Endothelial cell of umbilical vein (primary cell): ENCODE measurements at regions not wholly inside any gene's neighbourhood (a gene's known extent, or its start where the extent isn't known, plus 50 kb on each side); places are given as distances from the start of the nearest gene placed in this dataset.

Source experiments
- EZH2 ChIP-seq: IDR thresholded peaks from 2 replicates; pipeline ENCODE4 v1.6.1; 2012; ENCODE audit warnings: borderline replicate concordance, low read depth, mild to moderate bottlenecking, moderate library complexity, low read length, inconsistent platforms; ENCODE audit not compliant: severe bottlenecking
- FOS ChIP-seq: IDR thresholded peaks from 2 replicates; pipeline ENCODE4 v1.6.1; 2011; ENCODE audit warnings: mild to moderate bottlenecking, low read length, moderate library complexity, borderline replicate concordance; ENCODE audit not compliant: insufficient read depth
- GATA2 ChIP-seq: IDR thresholded peaks from 2 replicates; pipeline ENCODE4 v1.7.0; 2011; ENCODE audit warnings: low read depth, mild to moderate bottlenecking, moderate library complexity, mixed read lengths, low read length; ENCODE audit not compliant: insufficient read length, insufficient read depth
- JUN ChIP-seq: IDR thresholded peaks from 2 replicates; pipeline ENCODE4 v1.6.1; 2011; ENCODE audit warnings: borderline replicate concordance, low read depth; ENCODE audit not compliant: insufficient read length, insufficient read depth
- MYC ChIP-seq: IDR thresholded peaks from one replicate; pipeline ENCODE4 v1.6.1; 2011; ENCODE audit warnings: mild to moderate bottlenecking, low read depth, low read length
- POLR2A ChIP-seq: IDR thresholded peaks from 2 replicates; pipeline ENCODE4 v1.6.1; 2012; ENCODE audit warnings: low read depth, mild to moderate bottlenecking, control low read depth, low read length
- POLR2AphosphoS5 ChIP-seq: IDR thresholded peaks from 2 replicates; pipeline ENCODE4 v1.6.1; 2012; ENCODE audit warnings: low read depth, mild to moderate bottlenecking, control low read depth, low read length, moderate library complexity; ENCODE audit not compliant: insufficient read depth
- TF ChIP-seq, protein P1 (sequence below), 2 donors: IDR thresholded peaks; 1 replicate in 1 of 2; 2 replicates in 1 of 2; pipeline ENCODE4 v1.5.1; 2011; ENCODE audit warnings: low read length in 2 of 2, mild to moderate bottlenecking in 2 of 2, moderate library complexity in 2 of 2, control low read depth in 1 of 2, inconsistent platforms in 1 of 2, low read depth in 1 of 2; ENCODE audit not compliant: insufficient read depth in 1 of 2; ENCODE audit errors: extremely low read depth in 1 of 2
- TF ChIP-seq, protein P2 (sequence below): IDR thresholded peaks from 2 replicates; pipeline ENCODE4 v1.6.1; 2011; ENCODE audit not compliant: insufficient read depth, insufficient read length

DNA sequence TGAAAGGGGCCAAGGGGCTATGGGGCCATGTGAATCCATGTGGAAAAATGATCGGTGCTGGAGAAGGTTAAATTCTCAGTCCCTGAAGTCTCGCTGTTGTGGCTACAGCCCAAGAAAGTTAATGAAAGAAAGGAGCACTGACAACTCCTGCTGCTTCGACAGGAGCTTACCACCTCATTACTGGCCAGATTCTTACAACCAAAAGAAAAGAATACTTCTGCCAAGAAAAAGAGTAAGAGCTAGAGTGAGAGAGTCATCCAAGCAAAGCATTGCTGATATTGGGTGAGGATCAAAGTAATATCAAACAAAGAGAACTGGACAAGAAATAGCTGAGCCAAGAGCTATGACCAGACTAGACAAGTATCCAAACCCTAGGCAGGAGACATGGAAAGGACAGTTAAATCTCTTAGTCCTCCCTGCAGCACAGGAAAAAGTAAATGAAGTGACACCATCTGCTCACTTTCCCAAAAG is 348.4 kb upstream of the PLSCR5 start:
- TF ChIP-seq, protein P1, sequence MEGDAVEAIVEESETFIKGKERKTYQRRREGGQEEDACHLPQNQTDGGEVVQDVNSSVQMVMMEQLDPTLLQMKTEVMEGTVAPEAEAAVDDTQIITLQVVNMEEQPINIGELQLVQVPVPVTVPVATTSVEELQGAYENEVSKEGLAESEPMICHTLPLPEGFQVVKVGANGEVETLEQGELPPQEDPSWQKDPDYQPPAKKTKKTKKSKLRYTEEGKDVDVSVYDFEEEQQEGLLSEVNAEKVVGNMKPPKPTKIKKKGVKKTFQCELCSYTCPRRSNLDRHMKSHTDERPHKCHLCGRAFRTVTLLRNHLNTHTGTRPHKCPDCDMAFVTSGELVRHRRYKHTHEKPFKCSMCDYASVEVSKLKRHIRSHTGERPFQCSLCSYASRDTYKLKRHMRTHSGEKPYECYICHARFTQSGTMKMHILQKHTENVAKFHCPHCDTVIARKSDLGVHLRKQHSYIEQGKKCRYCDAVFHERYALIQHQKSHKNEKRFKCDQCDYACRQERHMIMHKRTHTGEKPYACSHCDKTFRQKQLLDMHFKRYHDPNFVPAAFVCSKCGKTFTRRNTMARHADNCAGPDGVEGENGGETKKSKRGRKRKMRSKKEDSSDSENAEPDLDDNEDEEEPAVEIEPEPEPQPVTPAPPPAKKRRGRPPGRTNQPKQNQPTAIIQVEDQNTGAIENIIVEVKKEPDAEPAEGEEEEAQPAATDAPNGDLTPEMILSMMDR (IDR thresholded peaks at IDR 0.05; ENCODE audit: extremely low read depth in 1 of 2, insufficient read depth in 1 of 2, low read depth in 1 of 2, low read length in 2 of 2), result no peak
- TF ChIP-seq FOS (no peak), POLR2A (no peak), JUN (no peak), POLR2AphosphoS5 (no peak), EZH2 (no peak), GATA2 (no peak), MYC (no peak)
- TF ChIP-seq, protein P2, sequence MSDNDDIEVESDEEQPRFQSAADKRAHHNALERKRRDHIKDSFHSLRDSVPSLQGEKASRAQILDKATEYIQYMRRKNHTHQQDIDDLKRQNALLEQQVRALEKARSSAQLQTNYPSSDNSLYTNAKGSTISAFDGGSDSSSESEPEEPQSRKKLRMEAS, result no peak
